ENCODE measurements at regions not wholly inside any gene's neighbourhood (a gene's known extent, or its start where the extent isn't known, plus 50 kb on each side); places are given as distances from the start of the nearest gene placed in this dataset.
"Not testable (repeated sequence)": the region's sequence is repeated elsewhere in the genome, so short reads cannot be mapped to it uniquely, and the experiment has no call there.

- no peak for DNase-seq (ENCODE audit: low read depth)
- no peak overlapping the region for H3K4me3 ChIP-seq (ENCODE audit: low read depth, low read length)
These were observed 51.1 kb upstream of the MIER3 start for GRCh38 chr5:57002959-57003485.

- not testable (repeated sequence) for DNase-seq (ENCODE audit: low read depth); H3K4me3 ChIP-seq (ENCODE audit: low read depth, low read length)
These were observed 51.6 kb upstream of the MIER3 start for GRCh38 chr5:57003566-57003965.

GRCh38 chr5:57004800-57005199, 52.9 kb upstream of the MIER3 start:
- H3K4me3 ChIP-seq (ENCODE audit: low read depth, low read length): no peak overlapping the region
- DNase-seq (ENCODE audit: low read depth): no peak

- no peak overlapping the region for H3K4me3 ChIP-seq (ENCODE audit: low read depth, low read length)
- no peak for DNase-seq (ENCODE audit: low read depth)
These were observed 55.4 kb upstream of the MIER3 start for GRCh38 chr5:57007344-57007743.

- DNase-seq (ENCODE audit: low read depth): no peak
- no peak overlapping the region for H3K4me3 ChIP-seq (ENCODE audit: low read depth, low read length)
These were observed 57.9 kb upstream of the MIER3 start for GRCh38 chr5:57009811-57010210.

- H3K4me3 ChIP-seq (ENCODE audit: low read depth, low read length): no peak overlapping the region
These were observed 58.9 kb upstream of the MIER3 start for GRCh38 chr5:57010786-57011185.

GRCh38 chr5:57012511-57012910, 60.6 kb upstream of the MIER3 start:
- no peak overlapping the region for H3K4me3 ChIP-seq (ENCODE audit: low read depth, low read length)
- no peak for DNase-seq (ENCODE audit: low read depth)

More at GRCh38 chr5:57010786-57011185, 58.9 kb upstream of the MIER3 start:
- DNase-seq (ENCODE audit: low read depth): no peak

GRCh38 chr5:57025961-57026360, 74.0 kb upstream of the MIER3 start:
- no peak overlapping the region for H3K4me3 ChIP-seq (ENCODE audit: low read depth, low read length)
- DNase-seq (ENCODE audit: low read depth): no peak

- no peak for DNase-seq (ENCODE audit: low read depth)
- no peak overlapping the region for H3K4me3 ChIP-seq (ENCODE audit: low read depth, low read length)
These were observed 76.2 kb upstream of the MIER3 start for GRCh38 chr5:57028161-57028560.

GRCh38 chr5:57032151-57032551, 80.2 kb upstream of the MIER3 start:
- H3K4me3 ChIP-seq (ENCODE audit: low read depth, low read length): no peak overlapping the region
- DNase-seq (ENCODE audit: low read depth): no peak

- no peak overlapping the region for H3K4me3 ChIP-seq (ENCODE audit: low read depth, low read length)
- DNase-seq (ENCODE audit: low read depth): no peak
These were observed 81.2 kb upstream of the MIER3 start for GRCh38 chr5:57033103-57033502.

- no peak for DNase-seq (ENCODE audit: low read depth)
- H3K4me3 ChIP-seq (ENCODE audit: low read depth, low read length): no peak overlapping the region
These were observed 81.6 kb upstream of the MIER3 start for GRCh38 chr5:57033503-57033902.

GRCh38 chr5:57034201-57034916, 82.4 kb upstream of the MIER3 start:
- DNase-seq (ENCODE audit: low read depth): no peak
- H3K4me3 ChIP-seq (ENCODE audit: low read depth, low read length): no peak overlapping the region

- H3K4me3 ChIP-seq (ENCODE audit: low read depth, low read length): no peak overlapping the region
- DNase-seq (ENCODE audit: low read depth): no peak
These were observed 84.0 kb upstream of the MIER3 start for GRCh38 chr5:57035955-57036354.

GRCh38 chr5:57036761-57037160, 84.8 kb upstream of the MIER3 start:
- no peak overlapping the region for H3K4me3 ChIP-seq (ENCODE audit: low read depth, low read length)
- no peak for DNase-seq (ENCODE audit: low read depth)

GRCh38 chr5:57037355-57037754, 85.4 kb upstream of the MIER3 start:
- no peak for DNase-seq (ENCODE audit: low read depth)
- H3K4me3 ChIP-seq (ENCODE audit: low read depth, low read length): no peak overlapping the region

GRCh38 chr5:57041570-57041969, 89.6 kb upstream of the MIER3 start:
- DNase-seq (ENCODE audit: low read depth): no peak
- H3K4me3 ChIP-seq (ENCODE audit: low read depth, low read length): no peak overlapping the region

- DNase-seq (ENCODE audit: low read depth): no peak
- H3K4me3 ChIP-seq (ENCODE audit: low read depth, low read length): no peak overlapping the region
These were observed 90.6 kb upstream of the MIER3 start for GRCh38 chr5:57042524-57042931.

GRCh38 chr5:57054135-57054534, 102.2 kb upstream of the MIER3 start:
- DNase-seq (ENCODE audit: low read depth): no peak
- H3K4me3 ChIP-seq (ENCODE audit: low read depth, low read length): no peak overlapping the region

- no peak overlapping the region for H3K4me3 ChIP-seq (ENCODE audit: low read depth, low read length)
- no peak for DNase-seq (ENCODE audit: low read depth)
These were observed 102.7 kb upstream of the MIER3 start for GRCh38 chr5:57054671-57055070.

GRCh38 chr5:57055731-57056130, 103.8 kb upstream of the MIER3 start:
- no peak for DNase-seq (ENCODE audit: low read depth)
- H3K4me3 ChIP-seq (ENCODE audit: low read depth, low read length): no peak overlapping the region
